HG02938 (cell line): ENCODE measurements at regions not wholly inside any gene's neighbourhood (a gene's known extent, or its start where the extent isn't known, plus 50 kb on each side); places are given as distances from the start of the nearest gene placed in this dataset.

Experiments used
- ATAC-seq: cut with Tn5 transposase; IDR thresholded peaks from one replicate; pipeline ENCODE4 v1.9.1; 2021; ENCODE audit warnings: mild to moderate bottlenecking, moderate library complexity; ENCODE audit not compliant: unreplicated experiment

GRCh38 chr21:38734646-38735365 is 70.9 kb upstream of the ETS2 start:
- ATAC-seq = no peak

- no peak for ATAC-seq
These were observed 70.0 kb upstream of the ETS2 start for GRCh38 chr21:38735626-38736206.

- no peak for ATAC-seq
These were observed 65.6 kb upstream of the ETS2 start for GRCh38 chr21:38740090-38740489.

- no peak for ATAC-seq
These were observed 64.4 kb upstream of the ETS2 start for GRCh38 chr21:38741092-38741949.

- no peak for ATAC-seq
These were observed 63.8 kb upstream of the ETS2 start for GRCh38 chr21:38741950-38742256.

- ATAC-seq = no peak
These were observed 63.0 kb upstream of the ETS2 start for GRCh38 chr21:38742580-38743260.

- no peak for ATAC-seq
These were observed 61.8 kb upstream of the ETS2 start for GRCh38 chr21:38743772-38744529.

- no peak for ATAC-seq
These were observed 60.9 kb upstream of the ETS2 start for GRCh38 chr21:38744861-38745260.

GRCh38 chr21:38747810-38748209 is 57.9 kb upstream of the ETS2 start:
- ATAC-seq = no peak

- no peak for ATAC-seq
These were observed 54.2 kb upstream of the ETS2 start for GRCh38 chr21:38751379-38752050.

- no peak for ATAC-seq
These were observed 53.7 kb upstream of the ETS2 start for GRCh38 chr21:38752051-38752505.

- ATAC-seq = no peak
These were observed 52.6 kb upstream of the ETS2 start for GRCh38 chr21:38753114-38753513.

GRCh38 chr21:38753557-38753971 is 52.2 kb upstream of the ETS2 start:
- no peak for ATAC-seq
